HG02610 (cell line): ENCODE measurements at regions not wholly inside any gene's neighbourhood (a gene's known extent, or its start where the extent isn't known, plus 50 kb on each side); places are given as distances from the start of the nearest gene placed in this dataset.

Source experiments
- ATAC-seq: cut with Tn5 transposase; IDR thresholded peaks from one replicate; pipeline ENCODE4 v1.9.1; 2021; ENCODE audit warnings: mild to moderate bottlenecking, moderate library complexity; ENCODE audit not compliant: unreplicated experiment

GRCh38 chrX:5549512-5549911 lies 679.2 kb downstream of the NLGN4X start:
- ATAC-seq: no peak

GRCh38 chrX:5537098-5537497 lies 691.6 kb downstream of the NLGN4X start:
- no peak for ATAC-seq

DNA sequence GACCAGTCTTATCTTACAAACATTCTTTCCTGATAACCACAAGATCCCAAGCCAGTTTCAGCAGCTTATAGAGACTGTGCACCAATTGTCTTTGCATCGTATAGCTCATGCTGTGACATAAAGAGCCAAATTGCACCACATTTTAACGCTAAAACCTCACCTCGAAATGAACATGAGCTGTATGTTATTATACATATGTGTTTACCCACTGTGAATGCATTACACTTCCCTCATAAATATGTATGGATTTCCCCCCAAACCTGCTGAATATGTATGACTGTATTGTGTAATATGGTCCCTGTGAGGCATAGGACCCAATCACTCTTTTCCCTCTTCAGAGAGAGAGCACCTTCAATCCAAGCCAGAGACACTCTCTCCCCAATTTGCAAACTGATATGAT lies 692.4 kb downstream of the NLGN4X start:
- no peak for ATAC-seq

DNA sequence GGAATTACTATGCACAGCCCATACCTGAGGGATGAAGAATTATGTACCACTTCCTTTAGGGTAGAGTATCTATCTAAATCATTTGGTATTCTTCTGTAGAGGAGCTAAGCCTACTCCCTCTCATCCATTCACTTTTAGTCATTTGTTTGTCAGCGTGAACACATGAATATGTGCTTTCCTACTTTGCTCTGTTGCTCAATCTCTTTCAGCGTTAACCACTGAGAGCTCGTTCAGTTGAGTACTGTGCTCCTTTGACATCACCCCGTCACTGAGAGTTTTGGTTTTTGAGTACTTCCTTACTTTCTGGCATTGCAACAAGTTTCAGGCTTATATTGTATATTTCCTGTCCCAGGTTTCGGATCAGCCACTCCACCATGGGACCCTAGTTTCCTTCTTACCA lies 700.6 kb downstream of the NLGN4X start:
- ATAC-seq: no peak

DNA sequence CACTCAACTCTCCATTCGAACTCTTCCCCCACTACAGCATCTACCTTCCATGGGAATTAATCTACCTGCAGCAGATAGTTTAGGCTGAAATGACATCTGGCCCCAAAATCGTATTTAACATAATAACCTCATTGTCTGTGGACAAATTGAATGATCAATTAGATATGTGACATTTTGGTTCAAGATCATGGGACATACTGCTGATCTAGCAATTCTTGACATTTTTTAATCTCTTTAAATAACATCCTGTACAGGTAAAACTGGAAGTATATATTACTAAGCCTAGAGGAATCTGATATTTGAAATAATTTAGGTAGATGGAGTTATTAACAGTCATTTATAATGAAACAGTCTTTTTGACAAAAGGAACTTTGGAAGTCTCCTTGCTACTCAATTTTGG lies 702.5 kb downstream of the NLGN4X start:
- ATAC-seq: no peak

DNA sequence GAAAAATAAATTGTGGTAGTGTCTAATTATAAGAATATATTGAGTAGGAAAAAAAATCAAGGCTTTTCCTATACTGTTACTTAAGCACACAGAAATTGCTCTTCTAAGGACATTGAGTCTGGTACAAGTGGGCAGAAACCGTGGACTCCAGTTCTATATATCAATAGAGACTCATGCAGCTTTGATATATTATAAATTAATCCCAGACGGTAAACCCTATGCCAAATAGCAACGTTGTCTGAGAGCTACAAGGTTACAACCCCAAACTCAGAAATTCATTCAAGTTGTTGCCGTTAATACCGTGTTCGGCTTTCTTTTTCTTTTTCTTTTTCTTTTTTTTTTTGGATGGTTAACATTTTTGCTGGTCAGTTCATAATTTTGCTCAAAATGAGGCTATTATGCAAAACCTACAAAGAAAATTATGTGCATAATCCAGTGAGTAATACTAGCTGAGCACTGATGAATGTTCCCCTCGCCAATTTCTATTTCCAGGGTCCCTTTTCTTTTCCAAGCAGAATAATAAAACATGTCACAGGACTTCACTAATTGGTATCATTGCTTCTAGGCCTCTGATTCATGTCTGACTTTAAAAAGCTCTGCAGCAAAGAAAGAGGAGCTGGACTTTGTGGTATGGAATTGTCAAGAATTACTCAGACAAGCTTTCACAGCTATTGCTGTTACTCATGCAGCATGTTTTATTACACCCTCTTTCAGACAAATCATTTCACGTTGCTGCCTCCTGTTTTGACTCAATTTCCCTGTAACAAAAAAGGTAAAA lies 737.7 kb downstream of the NLGN4X start:
- ATAC-seq: no peak

DNA sequence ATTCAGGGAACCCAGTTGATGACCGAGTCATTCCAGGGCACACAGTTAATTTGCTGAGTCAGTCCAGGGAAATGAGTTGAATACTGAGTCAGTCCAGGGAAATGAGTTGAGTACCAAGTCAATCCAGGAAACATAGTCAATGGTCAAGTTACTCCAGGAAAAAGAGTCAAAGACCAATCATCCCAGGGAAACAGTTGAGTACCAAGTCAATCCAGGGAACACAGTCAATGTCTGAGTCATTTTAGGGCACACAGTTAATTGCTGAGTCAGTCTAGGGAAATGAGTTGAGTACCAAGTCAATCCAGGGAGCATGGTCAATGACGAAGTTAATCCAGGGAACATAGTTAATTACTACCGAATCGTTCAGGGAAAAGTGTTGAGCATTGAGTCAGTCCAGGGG lies 754.4 kb downstream of the NLGN4X start:
- no peak for ATAC-seq

DNA sequence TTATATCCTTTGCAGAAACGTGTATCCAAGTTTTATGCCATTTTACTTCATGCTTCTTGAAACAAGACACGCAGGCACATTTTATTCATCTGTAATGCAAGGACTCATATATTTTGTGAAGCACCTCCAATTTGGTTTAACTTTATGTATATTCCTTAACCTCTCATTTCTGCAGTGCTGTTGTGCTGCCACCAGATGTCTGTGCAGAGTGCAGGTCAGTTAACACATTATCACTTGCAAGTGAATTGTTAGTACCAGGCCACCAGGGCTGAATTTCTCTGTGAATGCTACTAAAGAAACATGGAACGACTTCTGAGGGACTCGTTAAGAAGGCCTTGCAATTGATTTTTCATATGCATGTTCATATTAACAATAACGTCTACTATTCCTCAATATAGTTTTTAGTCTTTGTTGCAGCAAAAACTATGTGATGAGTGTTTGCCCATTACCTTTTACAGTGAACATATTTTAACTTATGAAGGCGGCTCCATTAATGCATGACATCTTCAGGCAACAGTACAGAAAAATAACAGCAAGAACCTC lies 770.3 kb downstream of the NLGN4X start:
- no peak for ATAC-seq

- no peak for ATAC-seq
These were observed 779.3 kb downstream of the NLGN4X start for GRCh38 chrX:5449323-5449722.

DNA sequence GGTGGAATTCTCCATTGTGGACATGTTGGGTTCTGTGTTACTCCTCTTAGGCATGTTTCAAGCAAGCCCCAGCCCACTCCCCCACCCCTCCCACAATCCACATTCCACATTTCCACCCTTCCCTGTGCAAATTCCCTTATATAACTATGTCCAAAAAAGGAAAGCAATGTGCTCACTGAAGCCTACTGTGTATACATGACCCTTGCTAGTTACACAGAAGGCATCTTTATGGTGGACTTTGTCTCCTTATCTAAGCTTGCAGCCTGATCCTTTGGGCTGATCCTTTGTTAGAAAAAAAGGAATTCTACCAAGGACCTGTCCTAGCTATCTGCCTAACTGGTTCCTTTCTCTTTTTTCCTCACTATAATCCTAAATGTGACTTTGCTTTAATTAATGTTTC lies 796.8 kb downstream of the NLGN4X start:
- no peak for ATAC-seq

GRCh38 chrX:5425119-5425518 lies 803.5 kb downstream of the NLGN4X start:
- ATAC-seq: no peak

DNA sequence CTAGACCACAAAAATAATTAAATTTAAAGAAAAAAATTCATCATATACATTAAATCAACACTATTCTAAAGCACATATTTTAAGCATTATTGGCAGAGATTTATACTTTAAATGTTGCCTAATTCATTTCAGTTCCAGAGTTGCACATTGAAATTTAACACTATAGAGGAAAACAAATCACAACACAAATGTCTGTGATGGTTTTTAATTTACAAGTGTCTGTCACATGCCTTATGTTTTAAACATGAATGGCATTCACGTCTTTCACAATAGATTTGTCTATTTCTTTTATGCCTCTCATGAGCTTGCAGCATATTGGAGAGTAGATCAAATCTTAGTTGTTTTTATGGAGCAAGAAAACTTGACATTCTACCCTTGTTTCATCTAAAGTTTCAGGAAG lies 811.3 kb downstream of the NLGN4X start:
- ATAC-seq: no peak

DNA sequence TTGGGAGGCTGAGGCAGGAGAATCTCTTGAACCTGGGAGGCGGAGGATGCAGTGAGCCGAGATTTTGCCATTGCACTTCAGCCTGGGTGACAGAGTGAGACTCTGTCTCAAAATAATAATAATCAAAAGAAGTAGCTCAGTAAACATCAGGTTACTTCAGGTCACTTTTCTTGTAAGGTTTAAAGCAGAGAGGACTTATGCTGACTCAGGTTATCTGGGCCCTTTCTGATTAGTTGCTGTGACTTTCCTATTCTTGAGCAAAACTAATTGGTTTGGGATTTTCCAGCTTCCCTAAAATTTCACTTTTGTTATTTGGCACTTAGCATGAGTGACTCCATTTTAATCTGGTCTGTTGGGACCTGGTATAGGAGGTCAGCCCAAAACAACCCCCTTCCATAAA lies 812.9 kb downstream of the NLGN4X start:
- ATAC-seq: no peak

GRCh38 chrX:5409106-5409505 lies 819.6 kb downstream of the NLGN4X start:
- ATAC-seq: no peak

DNA sequence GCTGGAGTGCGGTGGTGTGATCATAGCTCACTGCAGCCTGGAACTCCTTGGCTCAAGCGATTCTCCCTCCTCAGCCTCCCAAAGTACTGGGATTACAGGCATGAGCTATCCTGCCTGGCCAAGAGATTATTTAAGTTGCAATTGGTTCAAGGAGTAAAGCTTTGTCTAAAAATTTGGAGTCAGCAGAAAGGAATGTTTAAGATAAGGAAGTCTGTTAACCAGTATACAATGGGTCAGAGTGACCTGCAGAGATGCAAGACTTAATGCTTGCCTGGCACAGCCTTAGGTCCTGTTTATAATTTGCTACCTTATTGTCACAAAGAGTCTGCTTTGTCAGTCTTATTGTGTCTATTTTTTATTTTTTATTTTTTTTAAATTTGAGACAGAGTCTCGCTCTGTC lies 826.2 kb downstream of the NLGN4X start:
- ATAC-seq: no peak

- no peak for ATAC-seq
These were observed 829.3 kb downstream of the NLGN4X start for GRCh38 chrX:5399403-5399802.

- no peak for ATAC-seq
These were observed 831.3 kb downstream of the NLGN4X start for GRCh38 chrX:5397409-5397808.

DNA sequence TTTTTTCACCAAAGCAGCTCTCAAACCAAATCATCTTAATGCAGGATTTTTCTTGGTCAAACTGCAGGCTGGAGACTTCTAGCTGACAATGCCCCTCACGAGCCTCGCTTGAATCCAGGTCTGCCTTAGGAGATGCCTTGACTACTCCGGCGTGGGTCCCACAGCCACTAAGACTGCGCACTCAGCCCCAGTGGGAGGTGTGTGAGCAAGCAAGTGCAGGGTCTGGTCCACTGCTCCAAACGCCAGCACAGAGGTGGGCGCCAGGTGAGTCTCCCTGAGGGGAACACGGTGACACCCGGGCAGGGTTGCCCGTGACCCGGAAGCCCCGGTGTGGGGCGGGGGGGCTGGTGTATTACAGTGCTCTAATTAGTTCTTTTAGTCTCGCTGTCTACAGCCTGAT lies 838.3 kb downstream of the NLGN4X start:
- no peak for ATAC-seq

- no peak for ATAC-seq
These were observed 840.6 kb downstream of the NLGN4X start for GRCh38 chrX:5388087-5388486.

- ATAC-seq: no peak
These were observed 848.2 kb downstream of the NLGN4X start for GRCh38 chrX:5380426-5380825.

DNA sequence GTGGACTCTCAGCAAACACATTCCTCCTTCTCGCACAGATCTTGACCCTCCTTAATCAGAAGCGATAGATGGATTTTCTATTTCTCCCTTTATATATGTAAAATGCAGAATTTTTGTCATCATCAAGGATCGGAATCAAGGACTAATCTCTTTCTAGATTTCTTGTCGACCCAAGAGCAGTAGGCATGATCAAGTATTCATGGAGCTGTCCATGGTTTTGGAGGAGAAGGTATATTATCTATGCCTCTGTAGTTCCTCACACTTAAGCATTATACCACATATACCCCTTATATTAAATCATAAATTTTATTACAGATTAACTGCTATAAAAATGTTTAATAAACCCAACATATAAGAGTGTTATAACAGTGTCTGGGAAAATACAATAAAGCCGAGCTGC lies 886.8 kb downstream of the NLGN4X start:
- no peak for ATAC-seq

DNA sequence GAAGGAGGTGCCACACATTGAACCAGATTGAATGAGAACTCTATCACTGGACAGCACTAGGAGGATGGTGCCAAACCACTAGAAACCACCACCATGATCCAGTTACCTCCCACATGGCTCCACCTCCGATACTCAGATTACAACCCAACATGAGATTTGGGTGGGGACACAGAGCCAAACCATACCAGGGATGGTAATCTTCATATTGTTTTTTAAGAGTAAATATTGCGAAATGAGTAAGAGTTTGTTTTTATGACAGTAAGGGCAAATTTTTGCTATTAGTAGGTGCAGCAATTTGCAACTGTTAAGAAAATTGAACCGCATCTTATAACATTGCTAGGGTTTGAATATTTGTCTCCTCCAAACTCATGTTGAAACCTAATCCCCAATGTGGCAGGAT lies 891.5 kb downstream of the NLGN4X start:
- ATAC-seq: no peak

GRCh38 chrX:5324546-5324945 lies 904.1 kb downstream of the NLGN4X start:
- no peak for ATAC-seq
